MM.1S (cell line): ENCODE measurements at regions not wholly inside any gene's neighbourhood (a gene's known extent, or its start where the extent isn't known, plus 50 kb on each side); places are given as distances from the start of the nearest gene placed in this dataset.

ENCODE experiments used
- EZH2 ChIP-seq: fragments of 300-600 bp; sonication (generic); optimal IDR thresholded peaks from 2 replicates; pipeline ENCODE3; 2017; ENCODE audit warnings: low read depth, mild to moderate bottlenecking, antibody characterized with exemption, low read length, mixed read lengths
- TF ChIP-seq, protein P1 (sequence below): fragments of 300-600 bp; sonication (generic); IDR thresholded peaks from 2 replicates; pipeline ENCODE4 v1.5.1; 2016; ENCODE audit warnings: antibody characterized with exemption, low read length, mixed read lengths

DNA sequence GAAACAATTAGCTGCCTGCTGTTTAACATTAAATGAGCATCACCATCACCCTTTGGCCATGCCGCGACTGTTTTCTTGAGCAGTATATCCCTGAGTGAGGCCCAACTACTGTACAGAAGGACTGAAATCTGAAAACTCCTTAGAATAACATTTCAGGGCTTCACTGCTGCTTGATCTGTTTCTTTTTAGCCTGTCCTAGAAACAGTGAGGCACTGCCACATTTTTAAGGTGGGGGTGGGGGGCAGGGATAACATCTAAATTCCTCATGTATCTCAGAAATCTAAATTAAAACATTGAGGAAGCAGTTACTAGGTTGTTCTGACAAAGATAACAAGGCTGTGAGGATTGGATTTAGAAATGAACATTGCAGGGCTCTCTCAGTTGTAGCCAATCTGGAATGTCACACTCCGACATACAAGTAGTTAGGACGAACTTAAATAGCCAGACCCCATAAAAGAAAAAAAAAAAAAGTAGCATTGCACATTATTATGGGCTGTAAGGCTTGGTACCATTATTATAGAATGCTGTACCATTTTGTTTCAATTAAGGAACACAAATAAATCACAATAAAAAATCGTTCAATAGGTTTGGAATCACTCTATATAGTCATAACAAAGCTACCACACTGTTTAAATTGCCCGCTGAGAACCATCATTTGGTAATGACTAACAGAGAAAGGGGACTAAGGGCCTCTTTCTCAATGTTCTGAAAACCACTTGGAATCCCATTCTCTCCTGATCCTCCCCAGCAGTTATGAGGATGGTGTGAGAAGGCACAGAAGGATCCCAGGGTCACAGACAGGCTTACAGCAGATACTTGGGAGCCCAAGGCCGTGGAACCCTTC, 256.1 kb downstream of the INHBA start:
- TF ChIP-seq, protein P1, sequence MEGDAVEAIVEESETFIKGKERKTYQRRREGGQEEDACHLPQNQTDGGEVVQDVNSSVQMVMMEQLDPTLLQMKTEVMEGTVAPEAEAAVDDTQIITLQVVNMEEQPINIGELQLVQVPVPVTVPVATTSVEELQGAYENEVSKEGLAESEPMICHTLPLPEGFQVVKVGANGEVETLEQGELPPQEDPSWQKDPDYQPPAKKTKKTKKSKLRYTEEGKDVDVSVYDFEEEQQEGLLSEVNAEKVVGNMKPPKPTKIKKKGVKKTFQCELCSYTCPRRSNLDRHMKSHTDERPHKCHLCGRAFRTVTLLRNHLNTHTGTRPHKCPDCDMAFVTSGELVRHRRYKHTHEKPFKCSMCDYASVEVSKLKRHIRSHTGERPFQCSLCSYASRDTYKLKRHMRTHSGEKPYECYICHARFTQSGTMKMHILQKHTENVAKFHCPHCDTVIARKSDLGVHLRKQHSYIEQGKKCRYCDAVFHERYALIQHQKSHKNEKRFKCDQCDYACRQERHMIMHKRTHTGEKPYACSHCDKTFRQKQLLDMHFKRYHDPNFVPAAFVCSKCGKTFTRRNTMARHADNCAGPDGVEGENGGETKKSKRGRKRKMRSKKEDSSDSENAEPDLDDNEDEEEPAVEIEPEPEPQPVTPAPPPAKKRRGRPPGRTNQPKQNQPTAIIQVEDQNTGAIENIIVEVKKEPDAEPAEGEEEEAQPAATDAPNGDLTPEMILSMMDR, result no peak
- TF ChIP-seq EZH2, result no peak
